ENCODE measurements at regions not wholly inside any gene's neighbourhood (a gene's known extent, or its start where the extent isn't known, plus 50 kb on each side); places are given as distances from the start of the nearest gene placed in this dataset.

- no peak for TF ChIP-seq CTCF (conservative IDR thresholded peaks at IDR 0.05)
- TF ChIP-seq EZH2 (IDR thresholded peaks at IDR 0.05; ENCODE audit: low read depth), result no peak
These were observed 137.3 kb downstream of the HFE start for GRCh38 chr6:26224547-26224912.
